H1 (cell line): ENCODE measurements at regions not wholly inside any gene's neighbourhood (a gene's known extent, or its start where the extent isn't known, plus 50 kb on each side); places are given as distances from the start of the nearest gene placed in this dataset.
A peak's percentile ranks its signal among the peaks of the same experiment; 100 is the strongest.

Experiments used
- ASH2L ChIP-seq: fragments of 200-600, 300-600 bp; sonication (generic); IDR thresholded peaks from one replicate; pipeline ENCODE4 v1.7.1; 2017; ENCODE audit warnings: low read length
- BACH1 ChIP-seq: IDR thresholded peaks from 2 replicates; pipeline ENCODE4 v1.6.1; 2012; ENCODE audit warnings: low read length, improper control_type of control experiment
- CHD7 ChIP-seq: fragments of 300-600 bp; sonication (generic); IDR thresholded peaks from 2 replicates; pipeline ENCODE4 v1.7.1; 2012; ENCODE audit warnings: low read length, moderate library complexity, mild to moderate bottlenecking, inconsistent platforms; ENCODE audit not compliant: insufficient replicate concordance
- RBBP5 ChIP-seq: IDR thresholded peaks from 2 replicates; pipeline ENCODE4 v1.7.1; 2012; ENCODE audit warnings: low read depth, mild to moderate bottlenecking, inconsistent platforms, low read length, moderate library complexity, borderline replicate concordance
- SP4 ChIP-seq: IDR thresholded peaks from 2 replicates; pipeline ENCODE4 v1.6.1; 2012; ENCODE audit warnings: low read length, inconsistent platforms

GRCh38 chrX:13198762-13199064 is 121.1 kb downstream of the ATXN3L start (continued):
- TF ChIP-seq CHD7 = peak; percentile 78
- peak; percentile 70; the same call in 1 of the 2 replicates for TF ChIP-seq RBBP5
- no peak for TF ChIP-seq BACH1
- peak; percentile 91 for TF ChIP-seq ASH2L
- TF ChIP-seq SP4 = no peak
